HL-60 (cell line): ENCODE measurements at regions not wholly inside any gene's neighbourhood (a gene's known extent, or its start where the extent isn't known, plus 50 kb on each side); places are given as distances from the start of the nearest gene placed in this dataset.
"Not testable (repeated sequence)": the region's sequence is repeated elsewhere in the genome, so short reads cannot be mapped to it uniquely, and the experiment has no call there.

Experiments used
- DNase-seq, 2 experiments: peaks; one replicate each; pipeline ENCODE4 v3.0.0-alpha.2; 2010 to 2020; ENCODE audit warnings: low read depth in 1 of 2, low spot score in 1 of 2
- H3K27ac ChIP-seq: fragments of 250-450 bp; sonication (Bioruptor Pico); replicated peaks from 2 replicates; pipeline ENCODE4 v1.5.1; 2020; ENCODE audit warnings: mild to moderate bottlenecking, moderate library complexity
- H3K27me3 ChIP-seq: fragments of 250-450 bp; sonication (Bioruptor Pico); 2 replicates; pipeline ENCODE4 v1.5.1; 2021; ENCODE audit warnings: mild to moderate bottlenecking, moderate library complexity; ENCODE audit not compliant: insufficient read depth, poor library complexity, severe bottlenecking
- H3K4me3 ChIP-seq: replicated peaks from 2 replicates; pipeline ENCODE4 v1.5.1; 2011; ENCODE audit warnings: mild to moderate bottlenecking, control low read depth, low read length; ENCODE audit not compliant: insufficient read depth
- CTCF ChIP-seq: IDR thresholded peaks from one replicate; pipeline ENCODE4 v1.5.1; 2011; ENCODE audit warnings: low read length, control low read depth, inconsistent platforms; ENCODE audit not compliant: insufficient read depth
- GABPA ChIP-seq: IDR thresholded peaks from 2 replicates; pipeline ENCODE4 v1.6.1; 2012; ENCODE audit warnings: low read depth
- POLR2AphosphoS5 ChIP-seq: IDR thresholded peaks from 2 replicates; pipeline ENCODE4 v1.6.1; 2012; ENCODE audit warnings: low read depth
- REST ChIP-seq: IDR thresholded peaks from 2 replicates; pipeline ENCODE4 v1.6.1; 2012; ENCODE audit warnings: low read depth; ENCODE audit not compliant: insufficient replicate concordance
- SPI1 ChIP-seq: IDR thresholded peaks from 2 replicates; pipeline ENCODE4 v1.6.1; 2012; ENCODE audit warnings: low read depth, mild to moderate bottlenecking, borderline replicate concordance

- H3K27ac ChIP-seq = no peak overlapping the region
- DNase-seq = no peak
- TF ChIP-seq POLR2AphosphoS5 = no peak
- TF ChIP-seq REST = no peak
- TF ChIP-seq CTCF = no peak
- no peak for TF ChIP-seq SPI1
- no peak for TF ChIP-seq GABPA
- H3K4me3 ChIP-seq = no peak overlapping the region
- no peaks in the 10 kb centered on the region for H3K27me3 ChIP-seq
These were observed 1345.1 kb upstream of the PCDH20 start for GRCh38 chr13:62760724-62761123.

GRCh38 chr13:62747629-62748028 is 1332.0 kb upstream of the PCDH20 start:
- no peak overlapping the region for H3K4me3 ChIP-seq
- no peaks in the 10 kb centered on the region for H3K27me3 ChIP-seq
- TF ChIP-seq CTCF (no peak), GABPA (no peak), SPI1 (no peak), POLR2AphosphoS5 (no peak), REST (no peak)
- no peak for DNase-seq
- no peak overlapping the region for H3K27ac ChIP-seq

GRCh38 chr13:62747152-62747551 is 1331.5 kb upstream of the PCDH20 start:
- no peaks in the 10 kb centered on the region for H3K27me3 ChIP-seq
- TF ChIP-seq GABPA (no peak), POLR2AphosphoS5 (no peak), REST (no peak), SPI1 (no peak), CTCF (no peak)
- no peak overlapping the region for H3K27ac ChIP-seq
- no peak for DNase-seq
- H3K4me3 ChIP-seq = no peak overlapping the region

- not testable (repeated sequence) for DNase-seq, H3K27me3 ChIP-seq, H3K27ac ChIP-seq, H3K4me3 ChIP-seq
These were observed 1314.1 kb upstream of the PCDH20 start for GRCh38 chr13:62729746-62730145.
